Right lobe of liver (tissue), 6 donors: ENCODE measurements at regions not wholly inside any gene's neighbourhood (a gene's known extent, or its start where the extent isn't known, plus 50 kb on each side); places are given as distances from the start of the nearest gene placed in this dataset.

ENCODE experiments used
- ATAC-seq, 4 donors: fragments of 200-7000 bp; cut with Tn5 transposase; one replicate each; pipeline ENCODE4 v1.9.1; 2020; ENCODE audit warnings: mild to moderate bottlenecking in 4 of 4, moderate library complexity in 4 of 4
- DNase-seq, 3 donors: peaks; one replicate each; pipeline ENCODE4 v3.0.0-alpha.2; 2020
- H3K27ac ChIP-seq, 3 donors: fragments of 200-600 bp; one replicate each; pipeline ENCODE4 v1.8.0; 2022
- H3K27me3 ChIP-seq, 2 donors: fragments of 200-600 bp; one replicate each; pipeline ENCODE4 v1.8.0; 2022
- H3K36me3 ChIP-seq, 4 donors: fragments of 200-600 bp; sonication (generic) in 1 of 4; one replicate each; pipeline versions ENCODE4 v1.5.1 to v1.8.0; 2017 to 2022; ENCODE audit warnings: control low read depth in 1 of 4
- H3K4me1 ChIP-seq, 4 donors: fragments of 200-600 bp; sonication (generic) in 1 of 4; one replicate each; pipeline versions ENCODE4 v1.5.1 to v1.8.0; 2017 to 2022; ENCODE audit warnings: control low read depth in 1 of 4
- H3K4me3 ChIP-seq, 3 donors: fragments of 200-600 bp; one replicate each; pipeline ENCODE4 v1.8.0; 2022
- H3K9me3 ChIP-seq, 4 donors: fragments of 200-600 bp; sonication (generic) in 1 of 4; one replicate each; pipeline versions ENCODE4 v1.5.1 to v1.8.0; 2017 to 2022; ENCODE audit warnings: control low read depth in 1 of 4
- POLR2A ChIP-seq: fragments of 450-650 bp; IDR thresholded peaks from one replicate; pipeline ENCODE4 v1.6.1; 2017; ENCODE audit warnings: antibody characterized with exemption, mild to moderate bottlenecking
- WGBS: methylation state at CpG from one replicate; pipeline ENCODE4 v1.1.6; 2018; ENCODE audit warnings: low coverage, low lambda C conversion rate; ENCODE audit not compliant: insufficient coverage; ENCODE audit errors: missing lambda C conversion rate; 5-methylcytosine and 5-hydroxymethylcytosine counted together
- intact Hi-C, 2 donors: fragments of 100-400 bp; cut with DNase I; formaldehyde crosslinking; loops; one replicate each; pipeline versions ENCODE4 v1.11.2 to v1.14.1; 2022
- TF ChIP-seq, protein P1 (sequence below), 4 donors: fragments of 200-600 bp in 3 of 4; fragments of 450-650 bp in 1 of 4; IDR thresholded peaks; one replicate each; pipeline versions ENCODE4 v1.5.1 to v1.8.0; 2016 to 2022; ENCODE audit warnings: antibody characterized with exemption in 4 of 4, mild to moderate bottlenecking in 2 of 4
- donor health status: DM: no; HTN: yes; CAD: no.
- donor health status: DM: no; HTN: no; CAD: no.
- donor health status: DM: no; HTN: no; CAD: no.
- donor health status: DM: no; HTN: yes; CAD: no.
- donor health status: DM: no; HTN: yes; CAD: no.

DNA sequence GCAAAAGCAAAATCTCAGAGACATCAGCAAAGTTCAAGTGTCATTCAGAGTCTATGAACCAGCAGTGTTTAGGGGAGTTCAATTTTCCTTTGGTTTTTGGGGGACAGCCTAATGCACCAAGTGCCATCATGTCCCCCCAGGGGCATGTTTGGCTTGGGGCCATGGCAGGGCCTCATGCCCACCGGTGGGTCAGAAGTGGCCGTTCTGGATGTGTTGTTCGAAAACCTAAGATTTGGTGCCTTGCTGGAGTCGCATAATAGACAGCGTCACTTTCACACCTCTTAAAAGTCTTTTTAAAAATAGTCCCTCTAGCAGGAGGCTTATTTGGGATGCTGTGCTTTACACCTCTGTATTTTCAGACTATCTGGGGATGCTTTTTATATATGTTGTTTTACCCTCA is 250.1 kb downstream of the ZNF536 start:
- TF ChIP-seq, protein P1, sequence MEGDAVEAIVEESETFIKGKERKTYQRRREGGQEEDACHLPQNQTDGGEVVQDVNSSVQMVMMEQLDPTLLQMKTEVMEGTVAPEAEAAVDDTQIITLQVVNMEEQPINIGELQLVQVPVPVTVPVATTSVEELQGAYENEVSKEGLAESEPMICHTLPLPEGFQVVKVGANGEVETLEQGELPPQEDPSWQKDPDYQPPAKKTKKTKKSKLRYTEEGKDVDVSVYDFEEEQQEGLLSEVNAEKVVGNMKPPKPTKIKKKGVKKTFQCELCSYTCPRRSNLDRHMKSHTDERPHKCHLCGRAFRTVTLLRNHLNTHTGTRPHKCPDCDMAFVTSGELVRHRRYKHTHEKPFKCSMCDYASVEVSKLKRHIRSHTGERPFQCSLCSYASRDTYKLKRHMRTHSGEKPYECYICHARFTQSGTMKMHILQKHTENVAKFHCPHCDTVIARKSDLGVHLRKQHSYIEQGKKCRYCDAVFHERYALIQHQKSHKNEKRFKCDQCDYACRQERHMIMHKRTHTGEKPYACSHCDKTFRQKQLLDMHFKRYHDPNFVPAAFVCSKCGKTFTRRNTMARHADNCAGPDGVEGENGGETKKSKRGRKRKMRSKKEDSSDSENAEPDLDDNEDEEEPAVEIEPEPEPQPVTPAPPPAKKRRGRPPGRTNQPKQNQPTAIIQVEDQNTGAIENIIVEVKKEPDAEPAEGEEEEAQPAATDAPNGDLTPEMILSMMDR (IDR thresholded peaks at IDR 0.05), result no peak
- H3K9me3 ChIP-seq, result no peaks in the 10 kb centered on the region
- WGBS, result 62% methylated on average over 2 of the region's 5 CpGs
- ATAC-seq (no peak), DNase-seq (no peak)
- no peaks in the 10 kb centered on the region for H3K4me1 ChIP-seq
- H3K4me3 ChIP-seq, result no peak overlapping the region
- H3K27ac ChIP-seq, result no peak overlapping the region
- H3K36me3 ChIP-seq, result no peaks in the 10 kb centered on the region
- intact Hi-C loops, result no loop called here
- no peaks in the 10 kb centered on the region for H3K27me3 ChIP-seq

DNA sequence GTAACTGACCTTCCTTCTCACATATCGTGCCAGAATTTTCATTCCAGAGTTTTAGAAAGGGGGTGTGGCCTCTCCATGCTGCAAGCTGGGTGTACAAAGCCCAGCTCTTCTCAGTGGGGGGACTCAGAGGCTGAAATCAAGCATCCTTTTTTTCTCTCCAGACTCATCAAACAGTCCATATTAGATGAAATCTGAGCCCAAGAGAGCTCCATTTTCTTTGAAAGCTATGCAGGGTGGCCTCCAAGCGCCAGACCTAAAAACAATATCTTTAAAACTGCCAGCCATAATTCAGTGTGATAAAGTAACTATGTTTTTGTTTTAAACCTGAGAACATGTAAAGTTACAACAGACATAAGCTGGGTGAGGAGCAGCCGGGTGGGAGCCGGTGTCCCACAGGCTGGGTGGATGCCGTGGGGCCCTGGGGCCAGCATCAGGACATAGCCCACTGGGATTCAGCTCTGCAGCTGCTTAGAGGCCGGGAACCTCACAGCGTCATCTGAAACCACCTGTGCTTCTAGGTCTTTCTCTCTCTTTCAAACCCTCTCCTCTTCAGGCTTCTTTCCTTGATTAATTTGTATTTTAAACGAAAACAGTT is 249.2 kb downstream of the ZNF536 start:
- no peak for DNase-seq
- Histone ChIP-seq H3K27ac (no peak overlapping the region), H3K27me3 (no peaks in the 10 kb centered on the region), H3K4me1 (no peaks in the 10 kb centered on the region), H3K36me3 (no peaks in the 10 kb centered on the region), H3K4me3 (no peak overlapping the region), H3K9me3 (no peaks in the 10 kb centered on the region)
- ATAC-seq, result no peak
- 59% methylated on average over 8 of the region's 8 CpGs for WGBS
- intact Hi-C loops, result no loop called here
- no peak for TF ChIP-seq POLR2A
- TF ChIP-seq, protein P1 (IDR thresholded peaks at IDR 0.05), result no peak

DNA sequence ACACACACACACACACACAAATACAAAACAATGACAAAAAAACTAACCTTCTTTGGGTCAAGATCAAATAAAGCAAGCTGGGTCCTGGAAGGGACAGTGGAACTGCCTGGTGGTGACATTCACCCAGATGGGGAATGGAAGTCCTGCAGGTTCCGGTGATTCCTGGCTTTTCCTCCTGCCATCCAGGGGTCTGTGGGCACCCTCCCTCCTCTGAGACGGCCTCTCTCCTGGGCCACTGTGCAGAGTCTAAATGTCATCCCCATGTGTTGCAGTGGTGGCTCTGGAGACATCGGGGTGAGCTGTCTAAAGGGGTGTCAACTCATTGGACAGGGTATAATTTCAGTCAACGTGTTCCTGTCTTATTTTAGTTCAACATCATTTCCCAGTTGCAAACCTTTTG is 248.2 kb downstream of the ZNF536 start:
- Histone ChIP-seq H3K36me3 (no peaks in the 10 kb centered on the region), H3K4me1 (no peaks in the 10 kb centered on the region), H3K27me3 (no peaks in the 10 kb centered on the region), H3K9me3 (no peaks in the 10 kb centered on the region), H3K4me3 (no peak overlapping the region), H3K27ac (no peak overlapping the region)
- TF ChIP-seq POLR2A, result no peak
- TF ChIP-seq, protein P1 (IDR thresholded peaks at IDR 0.05), result no peak
- intact Hi-C loops, result no loop called here
- DNase-seq (no peak), ATAC-seq (no peak)
- WGBS, result 78% methylated on average over 3 of the region's 4 CpGs

DNA sequence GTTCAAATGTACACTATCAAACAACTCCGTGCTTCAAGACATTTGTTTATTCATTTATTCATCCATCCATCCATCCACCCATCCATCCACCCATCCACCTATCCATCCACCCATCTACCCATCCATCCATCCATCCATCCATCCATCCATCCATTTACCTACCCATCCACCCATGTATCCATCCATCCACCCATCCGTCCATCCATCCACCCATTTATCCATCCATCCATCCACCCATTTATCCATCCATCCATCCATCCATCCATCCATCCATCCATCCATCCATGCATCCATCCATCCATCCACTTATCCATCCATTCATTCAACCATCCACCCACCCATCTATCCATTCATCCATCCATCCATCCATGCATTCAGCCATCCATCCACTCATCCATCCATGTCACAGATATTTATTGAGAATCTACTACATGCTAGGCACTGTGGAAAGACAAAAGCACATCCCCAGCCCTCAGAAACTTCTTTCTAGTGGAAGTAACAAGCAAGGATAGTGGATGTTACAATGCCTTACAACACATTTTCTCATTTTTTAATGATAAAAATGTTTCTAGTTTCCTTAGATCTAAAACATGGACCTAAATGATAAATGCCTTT is 237.6 kb downstream of the ZNF536 start:
- Histone ChIP-seq H3K4me1 (no peaks in the 10 kb centered on the region), H3K9me3 (no peaks in the 10 kb centered on the region), H3K27ac (no peak overlapping the region), H3K27me3 (no peaks in the 10 kb centered on the region), H3K4me3 (no peak overlapping the region), H3K36me3 (no peaks in the 10 kb centered on the region)
- intact Hi-C loops, result no loop called here
- WGBS, result 28% methylated on average over 2 of the region's 2 CpGs
- no peak for TF ChIP-seq POLR2A
- TF ChIP-seq, protein P1 (IDR thresholded peaks at IDR 0.05), result no peak
- ATAC-seq, result no peak
- no peak for DNase-seq
